UCSD-AML1 (cell line): ENCODE measurements at regions not wholly inside any gene's neighbourhood (a gene's known extent, or its start where the extent isn't known, plus 50 kb on each side); places are given as distances from the start of the nearest gene placed in this dataset.

Source experiments
- DNase-seq: peaks from one replicate; lab custom pipeline; 2025; ENCODE audit not compliant: unreplicated experiment; lab: John Stamatoyannopoulos, UW

DNA sequence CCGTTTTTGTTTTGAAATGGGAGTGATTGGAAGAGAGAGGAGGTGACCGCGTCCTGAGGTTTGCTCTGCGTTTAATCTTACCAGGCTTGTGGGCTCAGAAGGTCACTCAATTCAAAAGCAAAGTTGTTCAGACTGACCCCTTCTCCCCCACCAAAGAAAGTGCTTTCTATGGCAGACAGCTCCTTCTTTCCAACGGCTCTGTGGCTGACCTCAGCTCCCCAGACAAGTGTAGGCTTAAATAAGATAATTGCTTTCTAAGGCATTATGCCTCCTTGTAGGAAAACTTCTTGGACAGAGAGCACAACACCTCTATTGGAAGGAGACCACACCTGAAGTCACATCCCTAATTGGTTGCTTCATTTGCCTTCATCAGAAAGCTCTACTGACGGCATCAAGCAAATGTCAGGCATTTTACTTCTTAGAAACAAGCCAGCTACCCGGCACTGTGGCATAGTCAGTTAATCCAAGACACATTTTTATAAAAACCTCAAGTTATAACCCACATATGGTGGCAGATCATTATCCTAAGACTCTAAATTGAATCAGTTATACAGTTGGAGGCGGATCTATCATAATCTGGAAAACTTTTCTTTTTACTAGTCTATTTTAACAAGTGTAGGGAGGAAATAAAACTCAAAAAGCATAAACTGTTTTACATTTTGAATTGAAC, 94.9 kb downstream of the TMEM174 start:
- no peak for DNase-seq

DNA sequence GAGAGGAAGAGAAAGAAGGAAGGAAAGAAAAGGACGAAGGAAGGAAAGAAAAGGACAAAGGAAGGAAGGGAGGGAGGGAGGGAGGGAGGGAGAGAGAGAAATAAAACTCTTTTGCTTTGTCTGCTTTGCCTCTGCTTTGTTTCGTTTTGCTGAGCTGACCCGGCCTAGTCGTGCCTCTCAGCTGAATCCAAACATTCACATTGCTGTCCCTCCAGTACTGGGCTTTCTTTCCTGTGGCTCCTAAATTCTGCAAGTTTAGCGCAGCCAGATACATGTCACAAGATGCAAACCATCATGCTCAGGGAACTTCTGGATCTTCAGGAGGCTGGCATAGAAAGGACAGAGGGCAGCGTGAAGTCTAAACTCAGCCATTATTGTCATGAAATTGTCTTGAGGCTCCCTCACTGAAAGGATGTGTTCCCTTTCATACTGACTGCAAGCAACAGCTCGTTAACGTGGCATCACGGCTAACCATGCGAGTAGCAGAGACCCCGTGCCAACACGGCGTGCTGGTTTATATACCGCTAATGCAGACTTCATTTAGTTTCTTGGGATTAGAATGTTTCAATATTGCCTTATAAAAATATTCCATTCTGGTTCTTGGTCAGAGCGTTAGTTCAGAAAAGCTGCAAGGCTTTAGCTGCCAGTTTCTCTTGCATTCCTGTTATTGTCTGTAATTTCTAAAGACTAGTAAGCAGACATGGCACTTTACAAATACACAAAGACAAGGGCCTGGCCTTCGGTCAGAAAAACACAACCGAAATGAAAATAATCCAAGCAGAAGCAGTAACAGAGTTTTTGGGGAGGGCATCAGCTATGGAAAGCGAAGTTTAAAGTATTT, 94.2 kb downstream of the TMEM174 start:
- DNase-seq = no peak

DNA sequence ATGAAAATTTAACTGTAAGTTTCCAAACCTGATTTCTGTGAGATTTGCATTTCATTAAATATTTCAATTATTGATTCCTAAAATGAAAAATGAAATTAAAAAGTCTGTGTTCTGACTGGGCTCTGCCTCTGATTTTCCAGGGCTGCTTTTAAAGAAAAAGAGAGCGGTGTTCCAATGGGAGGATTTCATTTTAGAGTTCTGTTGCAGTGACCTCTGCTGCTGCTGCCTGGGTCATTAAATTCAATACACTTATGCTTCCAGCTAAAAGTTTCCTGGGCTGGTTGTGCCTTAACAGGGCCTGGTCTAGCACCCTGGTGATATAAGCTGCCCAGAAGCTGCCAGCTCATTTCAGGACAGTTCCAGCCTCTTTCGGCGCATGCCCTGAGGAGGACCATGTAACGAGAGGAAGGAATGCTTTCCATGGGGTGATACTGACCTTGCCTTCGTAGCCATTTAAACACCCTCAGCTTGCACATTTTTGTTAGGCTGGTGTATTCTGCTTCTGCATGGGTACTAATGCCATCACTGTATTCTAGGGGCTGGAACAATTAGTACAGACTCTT, 93.3 kb downstream of the TMEM174 start:
- no peak for DNase-seq

DNA sequence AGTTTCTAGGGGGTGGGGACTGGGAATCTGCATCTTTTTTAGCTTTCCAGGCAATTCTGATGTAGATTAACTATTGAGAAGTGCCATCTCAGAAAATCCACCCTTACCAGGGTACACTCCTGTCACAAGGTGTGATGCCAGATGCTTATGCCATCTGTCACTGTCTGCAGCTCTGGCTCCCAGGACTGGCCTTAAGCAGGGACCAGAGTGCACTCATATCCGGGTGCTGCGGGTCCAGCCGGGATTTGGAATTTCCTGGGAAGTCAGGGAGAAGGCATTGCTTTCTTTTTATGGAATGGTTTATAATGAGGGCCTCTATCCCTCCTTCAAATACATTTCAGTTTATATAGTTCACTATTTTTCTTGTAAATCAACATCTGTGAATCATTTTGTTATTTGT, 92.6 kb downstream of the TMEM174 start:
- DNase-seq = no peak

DNA sequence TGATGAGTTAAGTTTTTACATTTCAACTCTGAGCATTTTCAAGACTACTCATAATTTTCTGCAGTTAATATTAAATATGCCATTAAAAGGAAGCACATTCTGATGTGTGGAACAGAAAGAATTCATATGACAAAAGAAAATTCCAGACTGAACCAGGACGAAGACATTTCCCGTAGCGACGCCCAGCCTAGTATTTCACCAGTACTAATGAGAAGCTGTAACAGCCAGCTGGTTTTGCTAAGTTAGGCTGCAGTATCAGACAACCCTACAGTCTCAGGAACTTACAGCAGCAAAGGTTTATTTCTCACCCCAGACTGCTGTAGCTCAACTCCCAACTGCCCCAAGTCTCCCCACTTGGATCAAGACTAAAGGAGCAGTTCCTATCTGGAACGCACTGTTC, 91.6 kb downstream of the TMEM174 start:
- no peak for DNase-seq

DNA sequence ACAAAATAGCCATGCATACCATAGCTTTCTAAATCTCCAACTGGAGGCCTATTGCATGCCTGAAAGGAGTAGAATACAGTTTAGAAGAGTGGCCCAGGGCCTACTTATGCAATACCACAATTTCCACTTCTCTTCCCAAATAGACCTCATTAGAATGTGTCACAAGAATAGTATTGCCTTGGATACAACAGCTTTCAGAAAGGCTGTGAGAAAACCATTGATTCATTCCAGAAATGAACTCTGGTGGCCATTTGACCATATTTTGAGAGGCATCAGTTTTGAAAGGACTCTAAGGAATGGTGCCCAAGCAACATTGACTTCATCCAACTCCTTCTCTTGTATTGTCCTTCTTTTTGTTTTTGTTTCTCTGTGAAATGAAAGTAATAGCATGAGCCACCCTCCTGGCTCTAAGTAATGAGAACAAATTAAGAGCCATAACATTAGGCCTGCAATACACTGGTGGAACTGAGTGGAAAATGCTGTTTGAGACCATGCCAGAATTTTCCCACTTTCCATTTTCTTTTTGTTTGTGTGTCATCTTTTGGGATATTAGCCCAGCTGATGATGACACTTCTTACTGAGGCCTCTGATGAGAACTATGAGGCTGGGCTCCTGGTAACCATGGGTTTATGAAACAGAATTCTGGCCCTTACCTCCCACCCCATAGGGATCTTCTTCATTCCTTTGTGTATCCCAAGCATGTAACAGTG, 90.2 kb downstream of the TMEM174 start:
- no peak for DNase-seq

DNA sequence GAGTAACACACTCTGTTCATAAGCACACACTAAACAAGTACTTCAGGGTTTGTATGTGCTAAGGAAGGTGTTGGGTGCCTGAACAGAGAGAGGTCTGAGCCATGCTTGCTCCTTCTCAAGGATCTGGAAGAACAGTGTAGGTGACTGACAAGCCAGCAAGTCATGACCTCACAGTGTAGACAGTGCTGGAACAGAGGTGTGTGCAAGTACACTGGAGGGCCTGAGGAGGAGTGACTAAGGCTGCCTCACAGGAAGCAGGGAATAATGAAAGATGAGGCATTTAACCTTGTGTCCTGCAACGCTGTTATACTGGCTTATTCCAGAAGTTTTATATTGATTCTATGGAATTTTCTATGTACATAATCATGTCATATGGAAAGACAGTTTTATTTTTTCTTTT, 83.9 kb downstream of the TMEM174 start:
- no peak for DNase-seq

DNA sequence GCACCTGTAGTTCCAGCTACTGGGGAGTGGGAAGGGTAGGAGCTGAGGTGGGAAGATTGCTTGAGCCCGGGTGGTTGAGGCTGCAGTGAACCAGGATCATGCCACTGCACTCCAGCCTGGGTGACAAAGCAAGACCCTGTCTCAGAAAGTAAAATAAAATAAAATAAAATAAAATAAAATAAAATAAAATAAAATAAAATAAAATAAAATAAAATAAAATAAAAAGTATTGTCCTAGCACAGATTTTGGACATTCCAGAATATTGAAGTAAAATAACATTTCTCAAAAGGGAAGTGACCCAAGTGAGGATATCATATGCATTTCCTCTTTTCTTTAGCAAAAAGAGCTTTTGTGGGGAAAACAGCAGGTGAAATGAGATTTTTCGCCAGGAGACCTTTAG, 83.5 kb downstream of the TMEM174 start:
- no peak for DNase-seq

DNA sequence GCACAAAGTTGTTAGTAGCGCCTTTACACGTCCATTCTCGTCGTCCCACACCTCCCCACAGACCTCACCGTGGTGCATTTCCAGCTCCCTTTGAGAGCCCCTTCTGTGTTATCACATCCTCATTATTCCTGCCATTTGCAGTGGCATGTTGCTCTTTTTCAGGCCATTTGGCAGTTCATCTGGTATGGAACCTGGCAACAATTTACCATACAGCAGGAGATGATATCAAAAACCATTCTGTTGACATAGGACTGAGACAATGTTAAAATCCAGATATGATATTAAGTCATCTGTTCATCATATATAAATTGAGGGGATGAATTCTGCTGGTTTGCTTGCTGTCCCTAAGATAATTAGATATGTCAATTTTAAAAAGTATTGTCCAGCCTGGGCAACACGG, 83.0 kb downstream of the TMEM174 start:
- DNase-seq = no peak

DNA sequence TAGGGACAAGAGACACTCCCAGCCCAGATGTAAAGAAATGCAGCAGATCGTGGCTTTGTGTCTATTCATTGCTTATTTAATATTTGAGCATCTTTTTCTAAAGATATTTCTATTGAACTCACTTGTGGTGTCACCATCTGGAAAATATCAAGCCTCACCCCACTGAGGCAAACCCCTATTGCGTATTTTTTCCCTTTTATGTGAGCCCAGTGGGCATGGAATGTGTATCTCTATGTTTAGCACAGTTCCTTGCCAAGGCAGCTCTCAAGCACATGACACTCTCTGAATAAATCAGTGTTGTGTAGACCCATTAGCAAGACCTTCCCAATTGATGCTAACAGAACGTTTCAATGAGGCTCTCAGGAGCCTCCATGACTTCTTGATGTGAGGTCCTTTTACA, 81.6 kb downstream of the TMEM174 start:
- DNase-seq = no peak

DNA sequence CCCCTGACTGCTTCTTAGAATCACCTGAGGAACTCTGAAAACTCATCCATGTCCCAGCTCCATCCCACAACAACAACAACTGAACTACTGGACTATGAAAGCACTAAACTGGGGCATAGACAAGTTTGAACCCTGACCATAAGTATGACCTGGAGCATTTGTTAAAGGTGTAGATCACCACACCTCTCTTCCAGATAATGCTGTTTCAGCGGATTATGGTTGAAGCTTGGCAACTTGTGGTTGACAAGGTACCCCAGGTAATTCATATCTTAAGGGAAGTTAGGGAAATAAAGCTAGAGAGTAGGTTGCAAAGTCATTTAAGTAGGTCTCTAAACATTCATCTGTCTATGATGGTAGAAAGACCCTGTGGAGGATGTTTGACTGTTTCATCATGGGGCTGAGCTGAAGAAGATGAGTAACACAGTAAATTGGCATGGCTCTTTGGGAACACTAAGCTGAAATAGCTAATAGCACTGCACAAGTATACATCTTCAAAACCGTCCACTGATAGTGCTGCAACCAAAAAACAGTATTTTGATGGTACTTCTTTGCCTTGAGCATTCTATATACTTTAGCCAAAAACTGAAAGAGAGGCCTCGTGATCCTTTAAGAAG, 80.2 kb downstream of the TMEM174 start:
- no peak for DNase-seq

DNA sequence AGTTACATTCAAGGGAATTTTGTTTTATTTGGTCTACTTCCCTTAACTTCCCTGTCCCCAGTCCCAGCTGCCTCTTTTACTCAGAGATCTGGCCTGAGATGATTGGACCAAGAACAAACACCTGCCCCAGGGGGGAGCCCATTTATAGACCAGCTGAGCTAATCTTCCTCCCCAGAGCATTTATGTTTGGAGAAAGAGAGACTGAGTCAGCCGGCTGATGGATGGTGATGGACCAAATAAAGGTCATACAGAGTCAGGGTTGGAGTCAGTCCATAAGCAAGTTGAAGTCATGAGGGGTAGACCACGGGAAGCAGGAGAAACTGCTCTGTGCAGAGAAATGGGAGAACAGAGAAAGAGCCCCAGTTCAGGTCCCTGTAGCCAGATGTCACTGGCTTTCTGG, 77.7 kb downstream of the TMEM174 start:
- DNase-seq = no peak

DNA sequence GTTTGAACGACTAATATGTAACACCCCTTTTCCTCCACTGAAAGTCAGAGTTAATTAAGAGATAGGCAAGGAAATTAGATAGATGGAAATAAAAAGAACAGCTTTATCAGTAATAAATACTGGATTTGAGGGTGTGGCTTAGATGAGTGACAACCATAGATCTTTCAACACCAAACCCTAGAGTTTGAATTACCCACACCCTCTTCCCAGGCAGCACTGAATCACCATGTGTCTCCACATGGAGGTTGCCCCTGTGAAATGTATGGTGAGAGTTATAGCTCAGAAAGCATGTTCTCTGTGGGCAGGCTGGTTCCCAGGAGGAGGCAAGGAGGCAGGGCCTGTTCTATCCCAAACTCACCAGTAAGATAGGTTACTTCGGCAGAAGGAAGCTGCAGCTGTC, 69.7 kb downstream of the TMEM174 start:
- no peak for DNase-seq

DNA sequence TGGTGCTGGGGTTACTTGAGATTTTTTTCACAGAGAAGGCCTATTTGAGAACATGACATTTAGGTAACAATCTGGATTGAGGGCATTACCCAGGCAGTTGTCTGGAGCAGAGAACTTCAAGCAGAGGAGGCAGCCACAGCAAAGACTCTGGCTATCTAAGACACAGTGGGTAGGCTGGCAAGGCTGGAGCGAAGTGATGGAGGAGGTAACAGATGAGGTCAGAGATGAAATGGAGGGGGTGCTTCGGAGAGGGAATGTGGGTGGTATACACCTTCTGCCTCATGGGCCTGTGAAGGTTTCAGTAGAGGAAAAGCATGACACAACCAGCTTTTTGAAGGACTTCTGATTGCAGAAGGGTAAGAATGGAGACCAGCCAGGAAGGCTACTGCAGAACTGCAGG, 65.9 kb downstream of the TMEM174 start:
- DNase-seq = no peak

DNA sequence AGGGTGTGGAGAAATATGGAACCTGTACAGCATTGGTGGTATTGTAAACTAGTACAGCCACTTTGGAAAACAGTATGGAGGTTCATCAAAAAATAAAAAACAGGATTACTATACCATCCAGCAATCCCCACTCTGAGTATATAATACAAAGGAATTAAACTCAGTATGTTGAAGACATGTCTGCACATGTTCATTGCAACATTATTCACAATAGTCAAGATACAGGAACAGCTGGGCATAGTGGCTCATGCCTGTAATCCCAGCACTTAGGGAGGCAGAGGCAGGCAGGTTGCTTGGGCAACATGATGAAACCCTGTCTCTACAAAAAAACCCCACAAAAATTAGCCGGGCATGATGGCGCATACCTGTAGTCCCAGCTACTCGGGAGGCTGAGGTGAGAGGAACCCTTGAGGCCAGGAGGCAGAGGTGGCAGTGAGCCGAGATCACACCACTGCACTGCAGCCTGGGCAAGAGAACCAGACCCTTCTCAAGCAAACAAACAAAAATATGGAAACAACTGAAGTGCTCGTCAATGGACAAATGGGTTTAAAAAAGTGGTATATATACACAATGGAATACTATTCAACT, 63.6 kb downstream of the TMEM174 start:
- DNase-seq = no peak

DNA sequence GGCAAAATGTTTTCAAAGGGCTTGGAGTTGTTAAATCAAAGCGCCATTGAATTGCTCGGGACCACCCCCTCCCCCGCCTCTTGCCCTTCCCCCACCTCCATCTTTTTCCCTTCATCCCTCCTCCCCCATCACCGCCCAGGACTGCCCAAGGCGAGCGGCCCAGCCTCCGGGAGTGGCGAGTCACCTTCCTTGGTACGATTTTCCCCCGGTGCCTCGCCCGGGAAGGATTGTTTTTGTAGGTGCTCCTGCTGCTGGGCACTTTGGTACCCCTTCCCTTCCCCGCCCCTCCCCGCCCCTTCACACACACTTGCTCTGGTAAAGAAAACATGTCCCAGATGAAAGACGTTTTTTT, 61.2 kb downstream of the TMEM174 start:
- DNase-seq = no peak

DNA sequence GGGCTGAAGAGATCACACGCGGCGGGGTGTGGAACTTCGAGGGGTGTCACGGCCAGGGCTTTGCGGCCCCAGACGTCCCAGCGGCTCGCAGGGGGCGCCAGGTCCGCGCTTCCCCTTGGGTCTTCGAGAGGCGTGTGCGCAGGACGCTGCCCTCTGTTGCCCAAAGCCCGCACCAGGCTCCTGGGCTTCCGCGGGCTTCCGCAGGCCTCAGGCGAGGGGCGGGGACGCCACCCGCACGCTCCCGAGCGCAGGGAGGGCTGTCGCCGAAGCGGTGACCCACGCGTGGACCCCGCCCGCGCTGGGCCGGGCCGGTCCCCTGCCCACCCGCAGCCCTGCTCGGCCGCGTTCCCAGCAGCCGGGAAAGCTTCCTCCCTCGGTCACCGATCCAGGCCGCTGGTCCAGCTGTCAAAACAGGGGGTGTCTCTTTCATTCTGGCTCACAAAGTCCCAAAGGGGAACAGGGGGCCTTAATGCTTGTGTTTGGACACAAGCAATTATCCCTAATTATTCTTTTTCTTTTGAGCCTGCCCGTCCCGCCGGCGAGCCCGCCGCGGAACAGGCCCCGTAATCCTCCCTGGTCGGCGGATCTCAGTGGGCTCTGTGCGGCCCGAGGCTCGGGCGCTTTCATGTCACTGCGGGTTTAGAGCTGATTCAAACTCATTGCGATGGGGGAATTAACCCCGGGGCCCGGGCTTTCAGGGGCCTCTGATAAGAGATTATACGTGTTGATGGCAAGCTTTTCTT, 60.6 kb downstream of the TMEM174 start:
- DNase-seq = no peak

DNA sequence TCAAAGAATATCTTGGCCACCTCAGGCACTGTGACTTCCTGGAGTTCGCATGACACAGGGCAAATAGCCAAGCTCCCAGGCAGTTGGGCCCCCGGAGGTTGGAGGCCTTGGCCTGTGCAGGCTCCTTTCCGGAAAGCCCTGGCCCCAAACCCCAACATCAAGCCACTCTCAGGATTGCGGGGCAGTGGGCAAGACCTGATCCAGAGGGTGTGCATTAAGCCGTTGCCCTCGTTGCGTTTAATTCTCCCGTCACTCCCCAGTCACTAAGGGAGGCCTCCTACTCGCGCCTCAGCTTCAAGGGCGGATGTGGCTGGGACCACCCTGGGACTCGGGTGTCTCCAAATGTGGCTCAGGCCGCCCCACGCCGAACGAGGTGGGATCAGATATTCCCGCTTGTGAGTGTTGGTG, 60.1 kb downstream of the TMEM174 start:
- no peak for DNase-seq

DNA sequence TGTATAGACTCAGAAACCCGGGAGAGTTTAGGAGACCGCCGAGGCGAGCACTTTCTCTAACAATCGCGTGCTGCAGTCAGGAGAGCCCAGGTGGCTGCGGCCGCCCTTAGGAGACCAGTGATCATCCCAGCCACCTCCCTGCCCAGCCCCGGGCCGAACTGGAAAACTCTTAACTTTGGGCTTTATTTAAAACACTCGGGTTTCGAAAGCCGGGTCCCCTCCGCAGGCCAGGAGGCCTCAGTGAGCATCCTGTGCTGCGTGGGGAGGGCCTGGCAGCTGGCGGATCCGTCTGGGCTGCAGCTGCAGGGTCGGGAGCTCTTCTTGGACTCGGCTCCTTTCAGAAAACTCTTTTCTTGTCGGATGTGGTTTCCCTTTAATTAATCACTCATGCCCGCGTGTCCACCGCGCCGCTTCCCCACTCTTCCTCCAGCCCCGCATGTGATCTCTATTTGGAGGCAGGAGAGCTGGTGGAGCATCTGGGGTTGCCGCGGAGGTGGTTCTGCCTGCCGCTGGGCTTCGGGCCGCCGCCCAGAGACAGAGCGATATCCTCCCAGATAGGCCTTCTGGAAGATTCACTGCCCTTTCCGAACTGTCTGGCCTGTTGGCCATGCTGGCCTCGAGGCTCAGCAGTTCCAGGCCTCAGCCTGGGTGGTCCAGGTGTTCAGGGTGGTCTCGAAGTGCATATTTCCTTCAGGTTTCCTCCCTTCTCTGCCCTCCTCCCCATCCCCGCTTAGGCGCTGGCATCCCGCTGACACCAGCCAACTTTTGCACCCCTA, 59.5 kb downstream of the TMEM174 start:
- peak; percentile 16 for DNase-seq
